ENCODE measurements at regions not wholly inside any gene's neighbourhood (a gene's known extent, or its start where the extent isn't known, plus 50 kb on each side); places are given as distances from the start of the nearest gene placed in this dataset.

GRCh38 chr10:120711860-120712259 is 139.3 kb upstream of the WDR11 start:
- Histone ChIP-seq H3K27me3 (replicated peaks in 1 of 4; ENCODE audit: control insufficient read depth in 3 of 4, extremely low read depth in 1 of 4, insufficient read depth in 3 of 4, low read length in 3 of 4) (no peaks in the 10 kb centered on the region), H3K27ac (ENCODE audit: low read depth, low read length) (no peak overlapping the region), H2BK120ac (replicated peaks; ENCODE audit: low read depth, low read length) (no peak overlapping the region), H3K4me2 (ENCODE audit: insufficient read depth in 1 of 2, low read depth in 2 of 2, low read length in 2 of 2) (no peak overlapping the region), H2BK15ac (ENCODE audit: low read length) (no peak overlapping the region), H3K56ac (replicated peaks; ENCODE audit: insufficient read length, low read depth, low read length) (no peak overlapping the region), H3K14ac (ENCODE audit: insufficient read length) (no peak overlapping the region), H3K18ac (ENCODE audit: extremely low read depth, low read length) (no peak overlapping the region), H4K20me1 (replicated peaks in 1 of 2; ENCODE audit: control insufficient read depth in 1 of 2, insufficient read depth in 2 of 2, low read length in 2 of 2) (no peaks in the 10 kb centered on the region), H2AK5ac (ENCODE audit: low read depth, low read length) (no peak overlapping the region), H3K4me1 (replicated peaks in 1 of 4; ENCODE audit: control insufficient read depth in 3 of 4, insufficient read depth in 4 of 4, low read length in 3 of 4) (peaks cover 0 to 3% (median 0%) of the 10 kb centered on the region in 4 experiments; a peak in 1 of 7 replicates), H3K79me2 (ENCODE audit: control insufficient read depth in 1 of 2, insufficient read depth in 2 of 2, low read length in 2 of 2) (no peaks in the 10 kb centered on the region), H3K79me1 (ENCODE audit: low read depth, low read length) (no peaks in the 10 kb centered on the region), H2BK5ac (ENCODE audit: low read depth, low read length) (no peak overlapping the region), H2BK12ac (ENCODE audit: low read depth, low read length) (no peak overlapping the region), H4K91ac (replicated peaks; ENCODE audit: insufficient read length, low read length) (no peak overlapping the region), H3K4ac (replicated peaks; ENCODE audit: insufficient read length, low read depth, low read length) (no peak overlapping the region), H3K4me3 (ENCODE audit: extremely low read depth in 1 of 4, insufficient read depth in 2 of 4, low read depth in 3 of 4, low read length in 4 of 4) (no peak overlapping the region), H4K8ac (ENCODE audit: extremely low read depth, insufficient read depth, low read length) (no peak overlapping the region; the same call in 1 of the 2 replicates), H3K9ac (replicated peaks in 1 of 4; ENCODE audit: extremely low read depth in 1 of 4, low read depth in 3 of 4, low read length in 3 of 4) (no peak overlapping the region), H3K23ac (ENCODE audit: insufficient read length) (no peak overlapping the region), H3K23me2 (ENCODE audit: low read depth, low read length) (no peaks in the 10 kb centered on the region), H3K36me3 (ENCODE audit: control insufficient read depth in 2 of 4, insufficient read depth in 4 of 4, low read length in 3 of 4) (no peaks in the 10 kb centered on the region), H4K5ac (ENCODE audit: insufficient read length, low read depth, low read length) (no peak overlapping the region), H2AFZ (ENCODE audit: low read length) (peak overlapping the region; percentile 46; the same call in 1 of the 2 replicates), H3K9me3 (ENCODE audit: insufficient read depth in 2 of 2, low read depth in 1 of 2, low read length in 1 of 2) (no peaks in the 10 kb centered on the region), H2BK20ac (ENCODE audit: low read length) (no peak overlapping the region)
- POLR2A ChIA-PET (ENCODE audit: partially characterized antibody) = no interaction called here
- peak; percentile 80 for TF ChIP-seq MAFK (IDR thresholded peaks at IDR 0.05; ENCODE audit: low read depth, low read length)
- TF ChIP-seq TAF1 (IDR thresholded peaks at IDR 0.05; ENCODE audit: low read depth, low read length) = no peak
- no peak for DNase-seq (ENCODE audit: low read depth in 1 of 2, low spot score in 2 of 2)
- WGBS, 2 experiments (ENCODE audit: extremely low coverage in 1 of 2, insufficient coverage in 1 of 2, insufficient read length in 1 of 2, insufficient replicate concordance in 2 of 2, low coverage in 1 of 2, low lambda C conversion rate in 2 of 2, missing lambda C conversion rate in 1 of 2) = 92% methylated on average over 5 of the region's 5 CpGs; no CpG with 5 or more reads in 1 of the 2 experiments
- no peak for FAIRE-seq
- CTCF ChIA-PET (ENCODE audit: partially characterized antibody) = interaction anchor here (1.1 to 2.2 kb wide), 4 partner anchors 24 to 290 kb away, joined by 3 to 15 read pairs (median 4); no protein-coding TSS in a partner anchor

Measured in H1 (cell line).